CD4-positive, alpha-beta T cell treated with Interleukin-12 subunit alpha and Interleukin-12 subunit beta, for 1 hour (primary cell): ENCODE measurements at regions not wholly inside any gene's neighbourhood (a gene's known extent, or its start where the extent isn't known, plus 50 kb on each side); places are given as distances from the start of the nearest gene placed in this dataset.

Source experiments
- DNase-seq: peaks from one replicate; pipeline ENCODE4 v3.0.0-alpha.2; 2020

GRCh38 chr2:145033438-145033837, 513.5 kb upstream of the ZEB2 start:
- no peak for DNase-seq

GRCh38 chr2:145032791-145033190, 512.9 kb upstream of the ZEB2 start:
- DNase-seq, result no peak

- no peak for DNase-seq
Observed at GRCh38 chr2:145029873-145030272, 510.0 kb upstream of the ZEB2 start.

GRCh38 chr2:145029081-145029480, 509.2 kb upstream of the ZEB2 start:
- DNase-seq, result no peak

GRCh38 chr2:145028101-145028920, 508.4 kb upstream of the ZEB2 start:
- no peak for DNase-seq

- DNase-seq, result no peak
Observed at GRCh38 chr2:145026456-145027455, 506.8 kb upstream of the ZEB2 start.

GRCh38 chr2:145025382-145025781, 505.5 kb upstream of the ZEB2 start:
- DNase-seq, result no peak

GRCh38 chr2:145023334-145023934, 503.5 kb upstream of the ZEB2 start:
- DNase-seq, result no peak

- DNase-seq, result no peak
Observed at GRCh38 chr2:145022666-145023333, 502.9 kb upstream of the ZEB2 start.

- DNase-seq, result no peak
Observed at GRCh38 chr2:145021962-145022665, 502.2 kb upstream of the ZEB2 start.

- DNase-seq, result no peak
Observed at GRCh38 chr2:145020694-145021093, 500.8 kb upstream of the ZEB2 start.

- no peak for DNase-seq
Observed at GRCh38 chr2:145020139-145020538, 500.2 kb upstream of the ZEB2 start.

GRCh38 chr2:145018502-145018901, 498.6 kb upstream of the ZEB2 start:
- DNase-seq, result no peak

GRCh38 chr2:145017149-145017548, 497.2 kb upstream of the ZEB2 start:
- no peak for DNase-seq

GRCh38 chr2:145016711-145017110, 496.8 kb upstream of the ZEB2 start:
- DNase-seq, result no peak

GRCh38 chr2:145015561-145015960, 495.6 kb upstream of the ZEB2 start:
- no peak for DNase-seq

GRCh38 chr2:145012806-145013205, 492.9 kb upstream of the ZEB2 start:
- DNase-seq, result no peak

- DNase-seq, result no peak
Observed at GRCh38 chr2:145012214-145012670, 492.3 kb upstream of the ZEB2 start.

GRCh38 chr2:145010635-145011034, 490.7 kb upstream of the ZEB2 start:
- no peak for DNase-seq

GRCh38 chr2:145007960-145008263, 488.0 kb upstream of the ZEB2 start:
- no peak for DNase-seq

- no peak for DNase-seq
Observed at GRCh38 chr2:145007093-145007959, 487.4 kb upstream of the ZEB2 start.
